ENCODE measurements at regions not wholly inside any gene's neighbourhood (a gene's known extent, or its start where the extent isn't known, plus 50 kb on each side); places are given as distances from the start of the nearest gene placed in this dataset.

DNA sequence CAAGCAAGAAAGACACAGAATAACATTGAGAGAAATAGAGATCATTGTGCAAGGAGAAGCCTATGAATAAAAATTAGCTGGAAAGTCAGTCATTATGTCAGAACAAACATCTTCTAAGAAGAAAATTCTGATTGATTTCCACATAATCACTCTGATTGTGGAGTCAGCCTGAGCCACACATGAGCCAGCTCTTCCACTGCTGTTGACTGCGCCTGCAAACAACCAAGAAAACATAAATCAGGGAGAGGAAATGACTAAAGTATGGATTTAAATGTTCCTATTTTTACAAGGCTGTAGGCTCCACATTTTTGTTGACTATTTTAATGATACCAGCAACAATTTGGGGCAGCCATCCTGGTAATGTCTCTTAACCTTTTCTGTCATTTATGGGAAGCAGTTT lies 962.3 kb downstream of the EFNB2 start:
- Histone ChIP-seq H3K36me3 (no peaks in the 10 kb centered on the region), H3K9me3 (no peaks in the 10 kb centered on the region), H3K4me1 (ENCODE audit: control insufficient read depth in 1 of 2, insufficient read depth in 1 of 2, low read depth in 1 of 2, low read length in 1 of 2) (no peaks in the 10 kb centered on the region), H3K27me3 (no peaks in the 10 kb centered on the region), H3K27ac (no peak overlapping the region), H3K4me3 (ENCODE audit: low read depth in 1 of 2, low read length in 1 of 2) (no peak overlapping the region)
- no peak for TF ChIP-seq CTCF (IDR thresholded peaks at IDR 0.05)

GRCh38 chr13:105572401-105572800 lies 963.1 kb downstream of the EFNB2 start:
- no peaks in the 10 kb centered on the region for H3K36me3 ChIP-seq
- H3K27me3 ChIP-seq: no peaks in the 10 kb centered on the region
- TF ChIP-seq CTCF (IDR thresholded peaks at IDR 0.05): no peak
- H3K9me3 ChIP-seq: no peaks in the 10 kb centered on the region
- no peak overlapping the region for H3K4me3 ChIP-seq (ENCODE audit: low read depth in 1 of 2, low read length in 1 of 2)
- no peak overlapping the region for H3K27ac ChIP-seq
- no peaks in the 10 kb centered on the region for H3K4me1 ChIP-seq (ENCODE audit: control insufficient read depth in 1 of 2, insufficient read depth in 1 of 2, low read depth in 1 of 2, low read length in 1 of 2)

- Histone ChIP-seq H3K9me3 (no peaks in the 10 kb centered on the region), H3K27me3 (no peaks in the 10 kb centered on the region), H3K4me1 (ENCODE audit: control insufficient read depth in 1 of 2, insufficient read depth in 1 of 2, low read depth in 1 of 2, low read length in 1 of 2) (no peaks in the 10 kb centered on the region), H3K36me3 (no peaks in the 10 kb centered on the region), H3K4me3 (ENCODE audit: low read depth in 1 of 2, low read length in 1 of 2) (no peak overlapping the region), H3K27ac (no peak overlapping the region)
- TF ChIP-seq CTCF (IDR thresholded peaks at IDR 0.05): no peak
Measured at GRCh38 chr13:105569816-105570215, 965.6 kb downstream of the EFNB2 start.

GRCh38 chr13:105567951-105568525 lies 967.4 kb downstream of the EFNB2 start:
- Histone ChIP-seq H3K27ac (no peak overlapping the region), H3K4me1 (ENCODE audit: control insufficient read depth in 1 of 2, insufficient read depth in 1 of 2, low read depth in 1 of 2, low read length in 1 of 2) (no peaks in the 10 kb centered on the region), H3K27me3 (no peaks in the 10 kb centered on the region), H3K4me3 (ENCODE audit: low read depth in 1 of 2, low read length in 1 of 2) (no peak overlapping the region), H3K9me3 (no peaks in the 10 kb centered on the region), H3K36me3 (no peaks in the 10 kb centered on the region)
- TF ChIP-seq CTCF (IDR thresholded peaks at IDR 0.05): no peak

DNA sequence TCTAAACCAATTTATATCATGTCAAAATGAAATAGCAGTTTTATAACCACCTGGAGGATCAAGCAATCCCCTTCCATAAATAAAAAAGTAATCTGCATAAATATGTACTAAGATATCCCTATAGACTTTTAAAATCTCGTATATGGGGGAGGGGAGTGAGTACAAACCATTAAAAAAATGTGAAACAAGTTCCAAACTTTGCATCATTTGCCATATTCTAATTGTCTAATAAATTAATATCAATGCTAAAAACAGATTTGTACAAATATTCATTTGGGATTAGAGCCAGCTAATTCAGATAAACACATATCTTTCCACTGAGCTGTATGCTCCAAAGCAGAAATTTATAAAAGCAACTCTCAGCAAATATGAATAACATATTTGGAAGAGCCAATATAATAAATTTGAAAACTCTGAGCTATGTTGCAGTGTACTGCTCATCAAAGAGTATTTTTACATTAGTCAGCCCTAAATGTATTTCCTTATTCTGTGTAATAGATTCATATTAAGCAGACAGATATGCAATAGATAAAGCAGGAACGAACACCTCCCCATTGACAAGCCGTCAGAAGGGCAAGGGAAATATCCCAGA lies 970.2 kb downstream of the EFNB2 start:
- TF ChIP-seq CTCF (IDR thresholded peaks at IDR 0.05): no peak
- no peak overlapping the region for H3K27ac ChIP-seq
- no peak overlapping the region for H3K4me3 ChIP-seq (ENCODE audit: low read depth in 1 of 2, low read length in 1 of 2)
- H3K27me3 ChIP-seq: no peaks in the 10 kb centered on the region
- H3K36me3 ChIP-seq: no peaks in the 10 kb centered on the region
- H3K4me1 ChIP-seq (ENCODE audit: control insufficient read depth in 1 of 2, insufficient read depth in 1 of 2, low read depth in 1 of 2, low read length in 1 of 2): no peaks in the 10 kb centered on the region
- H3K9me3 ChIP-seq: no peaks in the 10 kb centered on the region

All from neutrophil (primary cell).